Suppressor macrophage (primary cell): ENCODE measurements at regions not wholly inside any gene's neighbourhood (a gene's known extent, or its start where the extent isn't known, plus 50 kb on each side); places are given as distances from the start of the nearest gene placed in this dataset.

Experiments used
- DNase-seq, 4 experiments: peaks; one replicate each; pipeline ENCODE4 v3.0.0-alpha.2; 2020 to 2022

DNA sequence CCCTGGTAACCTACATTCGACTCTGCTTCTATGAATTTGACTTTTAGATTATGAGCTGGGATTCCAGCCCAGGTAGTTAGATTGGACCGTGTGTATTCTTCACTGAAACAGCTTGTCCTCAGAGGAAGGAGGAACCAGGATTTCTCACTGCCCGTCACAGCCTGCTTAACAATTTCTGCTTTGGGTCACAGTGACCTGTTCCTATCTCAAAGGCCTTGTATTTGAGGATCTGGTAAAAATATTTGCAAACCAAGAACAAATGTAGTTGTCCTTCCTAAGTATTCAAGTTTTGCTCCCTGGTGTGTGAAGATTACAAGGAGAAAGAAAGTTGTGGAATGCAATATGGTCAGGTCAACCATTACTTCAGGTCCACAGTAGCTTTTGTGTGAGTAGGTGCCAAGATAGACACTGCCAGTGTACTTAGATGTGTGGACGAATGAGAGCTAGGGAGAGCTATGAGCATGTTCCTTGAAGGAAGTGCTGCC lies 55.1 kb downstream of the KIF4B start:
- DNase-seq, result no peak

DNA sequence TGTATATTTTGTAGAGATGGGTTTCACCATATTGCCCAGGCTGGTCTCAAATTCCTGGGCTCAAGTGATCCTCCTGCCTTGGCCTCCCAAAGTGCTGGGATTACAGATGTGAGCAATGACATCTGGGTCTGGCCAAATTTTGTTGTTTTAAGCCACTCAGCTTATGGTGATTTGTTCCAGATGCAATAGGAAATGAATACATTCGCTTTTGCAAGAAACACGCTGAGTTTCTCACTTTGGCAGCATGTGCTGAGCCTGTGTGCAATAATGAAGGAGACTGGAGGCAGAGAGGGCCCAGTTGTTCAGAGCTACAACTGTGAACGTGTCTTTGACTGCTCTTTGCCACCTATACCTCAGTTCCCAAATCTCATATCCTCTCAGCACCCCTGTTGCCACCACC lies 56.4 kb downstream of the KIF4B start:
- no peak for DNase-seq

DNA sequence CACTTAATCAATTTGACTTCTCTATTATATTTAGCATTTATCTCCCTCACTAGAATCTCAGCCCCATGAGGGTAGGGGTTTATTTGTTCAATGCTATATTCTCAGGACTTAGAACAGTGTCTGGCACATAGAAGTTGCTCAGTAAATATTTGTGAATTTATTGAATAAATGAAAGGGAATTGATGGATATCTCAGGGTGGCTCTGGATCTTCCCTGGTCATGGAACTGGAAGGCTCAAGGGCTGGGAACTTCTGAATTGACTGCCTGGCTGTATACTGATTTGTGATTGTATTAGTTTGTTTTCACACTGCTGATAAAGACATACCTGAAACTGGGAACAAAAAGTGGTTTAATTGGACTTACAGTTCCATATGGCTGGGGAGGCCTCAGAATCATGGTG lies 57.2 kb downstream of the KIF4B start:
- DNase-seq, result no peak

DNA sequence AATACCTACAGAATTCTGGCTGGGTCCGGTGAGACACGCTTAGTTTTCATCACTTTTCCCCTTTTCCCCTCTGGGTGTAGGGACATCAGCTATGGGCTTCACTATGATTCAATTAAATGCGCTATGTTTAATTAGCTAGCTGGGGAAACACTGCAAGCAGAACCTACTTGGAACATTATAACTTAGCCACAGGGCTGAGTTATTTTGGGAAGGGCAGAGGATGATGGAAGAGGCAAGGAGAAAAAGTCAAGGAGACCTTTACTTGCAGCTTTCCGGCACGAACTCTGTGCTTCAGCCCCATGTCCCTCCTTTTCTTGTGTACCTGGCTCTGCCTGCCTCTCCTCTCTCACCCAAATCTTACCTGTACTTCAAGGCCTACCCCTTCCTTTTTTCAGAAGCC lies 62.8 kb downstream of the KIF4B start:
- DNase-seq, result no peak

DNA sequence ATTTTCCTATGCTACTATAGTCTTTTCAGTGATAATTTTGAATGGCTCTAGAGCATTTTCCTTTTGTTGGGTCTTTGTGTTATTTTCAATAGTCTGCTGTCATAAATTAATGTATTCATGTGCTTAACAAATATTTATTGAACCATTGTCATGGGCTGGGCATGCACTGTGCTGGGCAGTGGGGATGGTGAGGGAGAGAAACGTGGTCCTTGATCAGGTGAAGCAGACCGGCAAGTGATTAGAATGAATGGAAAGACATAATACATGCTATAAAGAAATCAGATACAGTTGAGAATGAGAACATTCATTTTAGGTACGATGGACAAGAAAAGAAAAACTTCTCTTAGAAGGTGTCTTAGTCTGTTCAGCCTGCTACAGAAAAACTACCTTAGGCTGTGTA lies 66.1 kb downstream of the KIF4B start:
- DNase-seq, result no peak

DNA sequence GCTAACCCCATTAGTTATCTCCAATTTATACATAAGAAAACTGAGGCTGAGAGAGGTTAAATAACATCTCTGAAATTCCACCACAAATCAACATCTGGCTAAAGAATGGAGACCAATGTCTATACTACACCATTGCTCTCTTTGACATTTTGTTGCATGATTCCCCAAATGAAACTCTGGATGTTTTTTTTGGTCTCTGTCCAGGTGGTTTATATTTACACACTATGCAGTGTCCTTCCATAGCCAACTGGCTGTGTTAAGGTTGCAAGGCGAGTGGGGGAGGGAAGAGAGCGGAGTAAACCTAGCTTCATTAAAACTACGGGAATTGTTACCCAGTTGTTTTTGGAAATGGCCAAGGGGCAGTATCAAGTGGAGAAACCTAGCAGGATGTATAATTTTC lies 67.2 kb downstream of the KIF4B start:
- no peak for DNase-seq

DNA sequence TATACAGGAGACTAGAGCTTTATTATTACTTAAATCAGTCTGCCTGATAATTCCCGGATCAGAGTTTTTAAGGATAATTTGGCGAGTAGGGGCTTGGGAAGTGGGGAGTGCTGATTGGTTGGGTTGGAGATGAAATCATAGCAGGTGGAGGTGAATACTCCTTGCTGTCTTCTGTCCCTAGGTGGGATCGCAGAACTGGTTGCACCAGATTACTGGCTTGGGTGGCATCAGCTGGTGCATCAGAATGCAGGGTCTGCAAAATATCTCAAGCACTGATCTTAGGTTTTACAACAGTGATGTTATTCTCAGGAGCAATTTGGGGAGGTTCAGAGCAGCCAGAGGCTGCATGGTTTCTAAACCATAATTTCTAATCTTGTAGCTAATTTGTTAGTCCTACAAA lies 68.1 kb downstream of the KIF4B start:
- DNase-seq, result no peak

DNA sequence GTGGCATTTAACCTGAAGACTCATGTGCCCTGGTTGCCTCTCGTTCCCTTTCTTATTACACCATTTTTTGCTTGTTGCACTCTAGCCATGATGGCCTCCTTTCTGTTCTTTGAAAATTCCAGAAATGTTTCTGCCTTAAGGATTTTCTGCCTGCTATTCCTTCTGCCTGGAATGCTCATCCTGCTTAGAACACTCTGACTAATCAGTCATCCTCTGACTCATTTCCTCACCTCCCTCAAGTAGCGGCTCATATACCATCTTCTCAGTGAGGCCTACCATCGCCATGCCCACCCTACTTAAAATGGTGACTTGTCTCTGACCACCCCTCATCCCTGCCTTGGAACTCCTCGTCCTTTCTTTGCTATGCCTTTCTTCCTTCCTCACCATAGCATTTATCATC lies 68.8 kb downstream of the KIF4B start:
- DNase-seq, result no peak

DNA sequence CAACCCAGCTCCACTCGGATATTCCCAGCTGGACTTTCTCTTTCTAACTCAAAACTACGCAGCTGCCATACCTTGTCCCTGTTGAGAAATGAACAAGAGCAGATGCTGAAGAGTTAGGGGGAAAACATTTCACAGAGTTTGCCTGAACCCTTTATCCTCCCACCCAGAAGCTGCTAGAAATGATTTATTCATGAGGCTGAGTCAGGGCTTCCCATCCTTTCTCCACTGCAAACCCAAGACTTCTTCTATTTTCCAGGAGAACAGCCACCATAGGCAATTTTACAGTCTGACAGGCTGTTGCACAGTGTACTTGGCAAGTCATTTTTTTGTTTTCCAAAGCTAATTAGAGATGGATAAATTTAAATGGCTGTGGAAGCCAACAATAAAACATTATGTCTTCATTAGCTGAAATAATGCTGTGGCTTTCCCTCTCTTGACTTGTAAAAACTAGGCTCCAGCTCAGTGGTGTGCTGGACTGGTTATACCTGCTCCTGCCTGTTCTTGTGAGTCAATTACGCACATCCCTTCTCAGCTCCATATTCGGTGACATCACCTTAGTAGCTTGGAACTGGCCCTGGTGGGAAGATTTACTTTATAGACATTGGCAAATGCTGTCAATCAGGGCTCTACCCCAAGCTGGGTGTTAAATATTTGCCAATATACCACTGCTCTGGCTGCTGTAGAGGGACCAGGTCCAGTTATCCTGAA lies 71.9 kb downstream of the KIF4B start:
- no peak for DNase-seq

DNA sequence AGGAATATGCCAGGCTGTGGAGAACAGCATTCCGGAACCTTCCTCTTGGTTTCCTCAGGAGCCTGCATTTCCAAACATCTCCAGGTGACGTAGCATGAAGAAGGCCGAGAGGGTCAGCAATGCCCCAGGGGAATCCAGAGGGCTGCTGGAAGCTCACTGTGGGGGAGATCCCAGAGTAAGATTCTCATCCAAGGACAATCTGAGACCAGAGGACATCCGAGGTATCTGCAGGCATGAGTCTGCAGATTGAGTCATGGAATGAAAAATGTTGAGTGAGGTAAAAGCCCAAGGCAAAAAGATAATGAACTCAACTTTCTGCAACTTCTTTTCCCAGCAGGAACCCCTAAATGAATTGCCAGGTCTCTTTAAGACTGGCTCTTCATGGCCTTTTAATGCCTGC lies 73.5 kb downstream of the KIF4B start:
- no peak for DNase-seq

DNA sequence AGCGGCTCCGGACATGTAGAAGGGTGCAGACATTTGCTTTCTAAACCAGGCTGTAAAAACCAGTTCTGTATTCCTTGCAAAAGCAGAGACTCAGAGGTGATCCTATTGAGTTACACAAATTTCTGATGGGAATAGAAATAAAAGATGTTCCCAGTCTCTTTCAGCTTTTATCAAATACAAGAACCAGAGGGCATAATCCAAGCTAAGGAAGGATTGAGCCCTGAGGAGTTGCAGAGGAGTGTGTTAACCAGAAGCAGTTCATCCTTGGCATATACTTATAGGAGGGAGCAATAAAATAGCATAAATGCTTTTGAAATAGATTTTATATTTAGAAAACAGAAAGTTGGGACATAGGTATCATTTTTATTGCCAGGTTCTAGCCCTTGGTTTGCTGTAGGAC lies 75.3 kb downstream of the KIF4B start:
- DNase-seq, result no peak

DNA sequence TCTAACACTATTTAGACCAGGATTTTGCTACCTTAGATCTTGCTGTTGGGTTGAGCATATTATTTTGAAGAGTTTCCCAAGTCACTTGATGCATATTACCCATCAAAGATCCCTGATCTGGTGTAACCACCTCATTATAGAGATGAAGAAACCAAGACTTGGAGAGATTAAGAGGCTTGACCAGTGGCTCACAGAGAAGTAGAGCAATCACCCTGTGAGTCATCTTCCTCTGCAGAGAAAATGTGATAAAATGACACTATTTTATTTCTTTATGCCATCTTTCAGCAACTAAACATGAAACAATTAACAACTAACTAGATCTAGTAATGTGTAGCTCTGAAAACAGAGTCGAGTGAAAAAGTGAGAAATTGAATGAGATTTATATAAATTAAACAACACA lies 76.1 kb downstream of the KIF4B start:
- DNase-seq, result no peak

DNA sequence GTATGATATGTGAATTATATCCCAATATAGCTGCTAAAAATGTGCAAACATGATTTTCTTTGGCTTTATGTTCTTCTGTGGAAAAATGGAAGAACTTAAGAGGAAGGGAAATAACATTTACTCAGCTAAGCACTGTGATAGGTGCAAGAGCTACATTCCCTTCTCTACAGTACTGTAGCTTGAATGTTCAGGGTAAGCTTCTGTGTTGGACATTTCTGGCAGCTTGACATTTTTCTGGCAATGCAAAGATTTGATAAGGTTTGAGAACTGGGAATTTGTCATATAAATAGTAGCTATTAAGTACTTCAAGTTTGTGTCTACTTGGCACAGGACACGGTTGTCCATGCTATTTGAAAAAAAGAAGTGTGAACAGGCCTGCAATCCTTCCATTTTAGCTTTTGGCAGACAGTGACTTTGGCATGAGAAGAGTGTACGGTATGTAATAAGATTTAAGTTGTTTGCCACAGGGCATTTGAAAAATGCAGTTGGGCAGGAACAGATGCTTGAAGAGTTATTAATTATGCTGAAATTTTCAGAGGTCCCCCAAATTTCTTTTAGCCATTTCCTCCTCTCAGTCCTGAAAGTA lies 77.6 kb downstream of the KIF4B start:
- DNase-seq, result no peak

DNA sequence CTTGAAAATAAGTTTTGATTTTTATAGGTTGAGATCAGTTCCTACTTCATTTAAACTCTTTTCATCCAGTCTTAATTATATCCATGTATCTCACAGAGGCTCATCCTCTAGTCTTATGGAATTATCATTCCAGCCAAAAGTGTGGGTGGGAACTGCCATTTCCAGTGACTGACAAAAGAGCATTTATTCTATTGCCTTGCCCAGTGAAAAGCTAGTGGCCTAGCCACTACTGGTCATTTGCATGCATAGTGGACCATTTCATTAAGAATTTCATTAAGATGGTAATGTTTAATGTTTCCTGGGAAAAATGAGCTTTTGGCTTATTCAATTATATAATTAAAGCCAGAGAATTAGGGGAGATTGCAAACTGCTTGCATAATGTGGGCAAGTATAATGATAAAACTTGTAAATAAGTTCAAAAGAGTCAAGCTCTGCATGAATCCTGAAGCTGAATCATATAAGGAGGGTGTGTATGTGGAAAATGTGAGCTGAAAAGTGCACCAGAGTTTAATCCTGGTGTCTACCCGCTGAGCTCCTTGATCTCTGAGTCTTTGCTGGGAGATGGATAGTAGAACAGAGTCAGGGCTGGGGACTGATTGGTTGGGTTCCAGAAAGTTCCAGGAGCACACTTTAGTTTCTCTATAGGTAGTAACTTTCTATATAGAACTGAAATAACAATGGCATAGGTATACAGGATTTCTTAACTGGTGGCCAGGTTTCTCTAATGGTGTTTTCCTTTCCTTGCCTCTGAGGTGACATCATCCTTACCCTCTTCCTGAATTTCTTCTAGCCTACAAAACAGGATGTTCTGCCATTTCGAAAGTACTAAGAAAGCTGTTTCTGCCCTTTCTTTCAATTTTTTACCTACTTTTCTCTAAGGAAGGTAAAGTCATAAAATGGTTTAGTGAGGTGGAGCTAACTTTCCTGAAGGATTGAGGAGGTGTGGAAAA lies 78.5 kb downstream of the KIF4B start:
- peak in 1 of 4 experiments; percentile 4 for DNase-seq

DNA sequence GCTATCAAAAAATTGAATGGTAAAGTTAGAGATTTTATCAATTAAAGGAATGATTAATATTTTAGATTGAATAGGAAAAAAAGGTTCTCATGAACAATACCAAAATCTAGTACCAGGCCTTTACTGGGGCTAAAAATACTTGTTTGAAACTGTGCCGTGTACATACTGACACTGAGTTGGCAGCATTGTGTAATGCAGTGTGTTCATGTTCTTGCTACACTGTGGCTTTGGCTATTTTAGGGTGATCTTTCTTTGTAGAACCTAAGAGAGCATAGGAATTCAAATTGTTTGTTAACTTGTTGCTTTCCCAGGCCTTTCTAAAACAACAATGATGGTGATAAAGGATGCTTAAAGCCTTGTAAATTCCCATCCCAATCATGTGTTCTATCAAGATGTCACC lies 80.9 kb downstream of the KIF4B start:
- no peak for DNase-seq

DNA sequence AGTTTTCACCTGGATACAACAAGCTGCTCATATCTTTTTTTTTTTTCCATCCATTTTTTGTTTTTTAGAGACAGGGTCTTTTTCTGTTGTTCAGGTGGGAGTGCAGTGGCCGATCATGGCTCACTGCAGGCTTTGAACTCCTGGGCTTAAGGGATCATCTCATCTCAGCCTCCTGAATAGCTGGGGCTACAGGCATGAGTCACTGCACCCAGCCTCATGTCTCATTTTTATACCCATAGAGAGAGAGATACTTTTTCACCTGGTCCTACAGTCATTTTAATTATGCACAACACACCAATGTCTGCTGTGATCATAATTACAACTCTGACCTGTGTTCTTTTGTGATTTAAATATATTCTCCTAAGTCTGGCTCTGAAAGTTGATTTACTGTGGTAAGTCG lies 84.4 kb downstream of the KIF4B start:
- DNase-seq, result no peak

DNA sequence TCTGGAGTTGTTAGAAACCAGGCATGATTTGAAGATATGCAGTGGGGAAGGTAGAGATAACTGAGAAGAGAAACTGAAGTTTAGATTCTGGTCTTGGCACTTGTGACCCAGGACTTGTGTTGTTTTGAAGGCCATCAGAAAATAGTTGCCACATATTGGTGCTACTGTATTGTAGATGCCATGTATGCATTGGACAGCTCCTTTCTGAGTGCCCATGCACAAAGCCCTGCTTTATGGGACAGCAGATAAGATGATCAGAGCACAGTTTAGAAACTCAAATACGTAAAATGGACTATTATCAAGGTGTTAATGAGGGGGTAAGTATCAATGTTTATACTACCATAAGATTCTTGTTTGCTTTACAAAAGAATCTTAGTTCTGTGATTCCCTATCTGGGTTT lies 84.9 kb downstream of the KIF4B start:
- no peak for DNase-seq

DNA sequence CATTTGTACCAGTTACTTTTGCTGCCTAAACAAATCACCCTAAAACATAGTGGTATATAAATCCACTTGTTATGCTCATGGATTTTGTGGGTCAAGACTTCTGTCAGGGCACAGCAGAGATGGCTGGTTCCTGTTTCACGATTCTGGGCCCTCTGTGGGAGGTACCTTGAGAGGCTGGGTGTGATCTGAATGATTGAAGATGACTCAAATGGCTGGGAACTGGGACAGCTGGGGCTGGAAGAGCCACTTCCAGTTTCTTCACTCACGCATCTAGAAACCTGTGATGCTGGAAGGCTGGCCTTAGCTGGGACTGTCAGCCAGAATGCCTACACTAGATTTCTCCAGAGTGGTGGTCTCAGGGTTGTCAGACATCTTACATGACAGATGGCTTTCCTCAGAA lies 88.1 kb downstream of the KIF4B start:
- no peak for DNase-seq

DNA sequence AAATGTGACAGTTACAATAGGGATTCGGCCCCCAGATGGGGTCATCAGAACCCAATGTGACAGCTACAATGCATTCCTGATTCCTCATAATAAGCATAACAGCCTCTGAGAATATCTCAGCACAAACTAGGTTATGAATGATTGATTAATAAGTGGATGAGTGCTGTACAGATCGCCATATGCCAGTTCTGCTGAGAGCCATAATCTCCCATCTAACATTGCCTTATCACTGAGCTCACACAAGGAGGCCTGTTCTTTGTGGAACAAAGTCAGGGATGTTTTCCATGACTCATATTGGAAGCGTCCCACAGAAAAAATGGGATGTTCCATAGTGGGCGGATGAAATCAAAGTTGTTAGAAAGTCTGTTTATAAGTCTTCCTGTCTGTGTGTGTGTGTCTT lies 89.6 kb downstream of the KIF4B start:
- DNase-seq, result no peak

DNA sequence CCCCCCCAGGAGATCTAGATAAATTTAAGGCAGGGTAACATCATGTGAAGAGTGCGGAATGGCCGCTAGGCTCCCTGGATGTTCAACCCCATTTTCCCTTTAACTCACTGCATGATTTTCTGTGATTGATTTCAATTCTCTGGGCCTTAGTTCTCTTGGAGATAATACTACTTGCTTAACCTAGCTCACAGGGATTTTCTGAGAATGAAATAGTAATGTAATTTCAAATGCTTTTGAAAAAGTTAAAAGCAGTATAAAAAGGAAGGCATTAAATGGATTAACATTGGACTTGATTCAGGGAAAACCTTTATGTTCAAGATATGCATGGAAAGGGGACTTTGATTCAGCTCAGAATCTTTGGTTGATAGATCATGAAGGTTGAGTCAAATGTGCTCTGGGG lies 90.9 kb downstream of the KIF4B start:
- no peak for DNase-seq

DNA sequence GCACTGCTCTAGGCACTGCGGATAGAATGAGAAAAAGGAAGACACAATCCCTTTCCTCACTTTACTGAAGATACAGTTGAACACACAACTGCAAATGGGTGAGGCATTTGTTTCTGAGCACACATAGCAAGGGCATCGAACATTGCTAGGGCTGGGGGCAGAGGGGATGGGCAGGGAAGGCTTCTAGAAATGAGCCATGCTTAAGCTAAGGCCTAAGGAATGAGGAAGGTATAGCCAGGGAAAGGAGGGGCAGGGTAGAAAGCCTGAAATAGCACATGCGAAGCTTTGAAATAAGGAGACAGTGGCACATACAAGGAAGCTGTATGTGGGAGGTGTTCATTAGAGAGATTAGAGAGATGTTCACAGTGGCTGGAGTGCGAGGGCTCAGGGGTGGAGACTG lies 92.7 kb downstream of the KIF4B start:
- no peak for DNase-seq

DNA sequence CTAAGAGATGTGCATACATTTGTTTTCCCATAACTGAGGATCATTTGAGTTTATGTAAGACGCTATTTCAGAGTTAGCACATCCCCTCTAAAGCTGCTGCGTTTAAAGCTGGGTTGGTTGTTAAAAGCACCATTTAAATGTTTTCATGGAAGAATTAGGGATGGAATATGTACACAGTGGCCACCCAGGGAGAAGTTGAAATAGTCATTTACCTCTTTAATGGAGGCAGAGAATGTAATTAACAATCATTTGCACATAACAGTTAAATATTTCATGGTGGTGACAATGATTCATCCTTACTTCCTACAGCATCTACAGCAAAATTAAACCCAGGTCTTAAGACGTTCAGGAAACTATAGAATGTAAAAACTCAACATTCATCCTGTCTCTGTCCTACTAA lies 100.3 kb downstream of the KIF4B start:
- DNase-seq, result no peak

DNA sequence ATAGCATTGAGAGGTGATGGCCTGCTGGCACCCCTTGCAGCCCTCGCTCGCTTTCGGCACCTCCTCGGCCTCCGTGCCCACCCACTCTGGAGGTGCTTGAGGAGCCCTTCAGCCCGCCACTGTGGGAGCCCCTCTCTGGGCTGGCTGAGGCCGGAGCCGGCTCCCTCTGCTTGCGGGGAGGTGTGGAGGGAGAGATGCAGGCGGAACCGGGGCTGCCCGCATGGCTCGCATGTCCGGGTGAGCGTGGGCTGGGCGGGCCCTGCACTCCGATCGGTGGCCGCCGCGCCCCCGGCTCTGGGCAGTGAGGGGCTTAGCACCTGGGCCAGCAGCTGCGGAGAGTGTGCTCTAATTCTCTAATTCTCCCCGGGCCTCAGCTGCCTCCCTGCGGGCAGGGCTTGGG lies 101.1 kb downstream of the KIF4B start:
- DNase-seq, result no peak
